Motor neuron (in vitro differentiated cells): ENCODE measurements at regions not wholly inside any gene's neighbourhood (a gene's known extent, or its start where the extent isn't known, plus 50 kb on each side); places are given as distances from the start of the nearest gene placed in this dataset.

Source experiments
- ATAC-seq, 8 experiments: fragments of 200-7000 bp; cut with Tn5 transposase; replicated peaks in 6 of 8; 2 replicates each; pipeline ENCODE4 v1.8.0; 2021; ENCODE audit warnings: mild to moderate bottlenecking in 8 of 8, moderate library complexity in 8 of 8
- H3K27ac ChIP-seq, 2 donors: fragments of 250-450 bp; sonication (Bioruptor Pico); 2 replicates each; pipeline ENCODE4 v1.9.0; 2021; ENCODE audit warnings: antibody characterized with exemption in 2 of 2, mild to moderate bottlenecking in 2 of 2, moderate library complexity in 1 of 2
- H3K4me1 ChIP-seq, 2 donors: fragments of 250-450 bp; sonication (Bioruptor Pico); replicated peaks in 1 of 2; 2 replicates each; pipeline ENCODE4 v1.6.1; 2021; ENCODE audit warnings: antibody characterized with exemption in 2 of 2, mild to moderate bottlenecking in 2 of 2, moderate library complexity in 1 of 2
- H3K4me3 ChIP-seq, 5 donors: fragments of 250-450 bp; sonication (Bioruptor Pico); 2 replicates each; pipeline ENCODE4 v1.9.0; 2021; ENCODE audit warnings: antibody characterized with exemption in 5 of 5, mild to moderate bottlenecking in 5 of 5, moderate library complexity in 4 of 5
- WGBS, 10 experiments: fragments of 450-650 bp; shearing (Covaris generic); methylation state at CpG; one replicate each; pipeline ENCODE4 v1.0.0; 2022; 5-methylcytosine and 5-hydroxymethylcytosine counted together
- in situ Hi-C, 9 experiments: fragments of 400-800 bp; cut with MboI; loops; one replicate each; pipeline ENCODE4 v1.15.0; 2021; ENCODE audit warnings: low sequenced_read_pairs in 9 of 9, low pct_unique_long_range_greater_than_20kb in 2 of 9; ENCODE audit not compliant: unreplicated experiment in 9 of 9

- peak in 2 of 8 experiments; percentile 29 to 41 for ATAC-seq
Measured at GRCh38 chr6:41422161-41422560, 86.8 kb downstream of the NCR2 start.

GRCh38 chr6:41423002-41423401 lies 87.6 kb downstream of the NCR2 start:
- in situ Hi-C loops: loop anchor here in 2 of 9 experiments (10.0 to 25.0 kb wide), 2 partner anchors 164 to 172 kb away; no protein-coding TSS in a partner anchor
- H3K4me1 ChIP-seq: peaks cover 17 to 25% of the 10 kb centered on the region in 2 donors
- no peak for ATAC-seq
- no peak overlapping the region for H3K27ac ChIP-seq
- no peak overlapping the region for H3K4me3 ChIP-seq

More at GRCh38 chr6:41422161-41422560, 86.8 kb downstream of the NCR2 start:
- Histone ChIP-seq H3K27ac (no peak overlapping the region), H3K4me1 (peaks cover 10 to 20% of the 10 kb centered on the region in 2 donors), H3K4me3 (no peak overlapping the region)
- 0 to 80% (median 22%) methylated on average over 1 to 4 of the region's 5 CpGs; no CpG with 5 or more reads in 5 of the 10 experiments for WGBS, 10 experiments
- in situ Hi-C loops: loop anchor here in 2 of 9 experiments (10.0 to 25.0 kb wide), 2 partner anchors 165 to 173 kb away; no protein-coding TSS in a partner anchor

GRCh38 chr6:41424370-41425058 lies 89.1 kb downstream of the NCR2 start:
- WGBS, 10 experiments: 0 to 24% (median 17%) methylated on average over 1 to 4 of the region's 4 CpGs; no CpG with 5 or more reads in 4 of the 10 experiments
- no peak overlapping the region for H3K4me3 ChIP-seq
- peak; percentile 20 to 70 (median 50) for ATAC-seq
- H3K4me1 ChIP-seq: peaks cover 21 to 31% of the 10 kb centered on the region in 2 donors
- in situ Hi-C loops: loop anchor here in 4 of 9 experiments (10.0 to 25.0 kb wide), 2 partner anchors 163 to 170 kb away; no protein-coding TSS in a partner anchor
- H3K27ac ChIP-seq: no peak overlapping the region

- ATAC-seq: no peak
- Histone ChIP-seq H3K4me3 (no peak overlapping the region), H3K27ac (no peak overlapping the region), H3K4me1 (peaks cover 21 to 31% of the 10 kb centered on the region in 2 donors)
- in situ Hi-C loops: loop anchor here in 3 of 9 experiments (10.0 to 25.0 kb wide), 2 partner anchors 162 to 169 kb away; no protein-coding TSS in a partner anchor
- 83 to 100% (median 100%) methylated on average over 1 of the region's 1 CpG; no CpG with 5 or more reads in 3 of the 10 experiments for WGBS, 10 experiments
Measured at GRCh38 chr6:41425511-41425910, 90.1 kb downstream of the NCR2 start.

GRCh38 chr6:41426438-41426851 lies 91.0 kb downstream of the NCR2 start:
- 7 to 20% (median 14%) methylated on average over 1 to 4 of the region's 16 CpGs; no CpG with 5 or more reads in 6 of the 10 experiments for WGBS, 10 experiments
- Histone ChIP-seq H3K4me1 (peaks cover 21 to 31% of the 10 kb centered on the region in 2 donors), H3K4me3 (no peak overlapping the region), H3K27ac (no peak overlapping the region)
- no peak for ATAC-seq
- in situ Hi-C loops: loop anchor here in 3 of 9 experiments (10.0 to 25.0 kb wide), 2 partner anchors 161 to 168 kb away; no protein-coding TSS in a partner anchor

- Histone ChIP-seq H3K4me1 (peaks cover 21 to 28% of the 10 kb centered on the region in 2 donors), H3K27ac (no peak overlapping the region), H3K4me3 (peak overlapping the region in 1 of 5 donors; percentile 30)
- WGBS, 10 experiments: 0 to 80% (median 27%) methylated on average over 1 to 7 of the region's 30 CpGs; no CpG with 5 or more reads in 5 of the 10 experiments
- no peak for ATAC-seq
- in situ Hi-C loops: loop anchor here in 3 of 9 experiments (10.0 to 25.0 kb wide), 2 partner anchors 160 to 168 kb away; no protein-coding TSS in a partner anchor
Measured at GRCh38 chr6:41426888-41427641, 91.7 kb downstream of the NCR2 start.

- peak; percentile 64 to 85 (median 74) for ATAC-seq
- H3K4me3 ChIP-seq: peak overlapping the region; percentile 10 to 37 (median 30)
- peaks cover 21 to 23% of the 10 kb centered on the region in 2 donors for H3K4me1 ChIP-seq
- WGBS, 10 experiments: no CpG with 5 or more reads among the region's 71 CpGs
- no peak overlapping the region for H3K27ac ChIP-seq
- in situ Hi-C loops: loop anchor here in 3 of 9 experiments (10.0 to 25.0 kb wide), 2 partner anchors 160 to 167 kb away; no protein-coding TSS in a partner anchor
Measured at GRCh38 chr6:41427642-41428335, 92.4 kb downstream of the NCR2 start.

- Histone ChIP-seq H3K4me1 (peaks cover 21 to 23% of the 10 kb centered on the region in 2 donors), H3K4me3 (peak overlapping the region; percentile 10 to 37 (median 30)), H3K27ac (no peak overlapping the region)
- WGBS, 10 experiments: 0 to 100% (median 14%) methylated on average over 1 to 12 of the region's 35 CpGs
- in situ Hi-C loops: loop anchor here in 3 of 9 experiments (10.0 to 25.0 kb wide), 2 partner anchors 159 to 166 kb away; no protein-coding TSS in a partner anchor
- ATAC-seq: peak in 3 of 8 experiments; percentile 33 to 58 (median 51)
Measured at GRCh38 chr6:41428336-41428995, 93.1 kb downstream of the NCR2 start.

- Histone ChIP-seq H3K4me3 (no peak overlapping the region), H3K27ac (no peak overlapping the region), H3K4me1 (peaks cover 21 to 22% of the 10 kb centered on the region in 2 donors)
- ATAC-seq: peak in 3 of 8 experiments; percentile 8 to 56 (median 52)
- in situ Hi-C loops: loop anchor here in 3 of 9 experiments (10.0 to 25.0 kb wide), 2 partner anchors 158 to 166 kb away; no protein-coding TSS in a partner anchor
- 0 to 70% (median 20%) methylated on average over 1 to 3 of the region's 5 CpGs; no CpG with 5 or more reads in 5 of the 10 experiments for WGBS, 10 experiments
Measured at GRCh38 chr6:41428996-41429421, 93.6 kb downstream of the NCR2 start.

- WGBS, 10 experiments: 33 to 100% (median 75%) methylated on average over 1 to 7 of the region's 14 CpGs
- H3K4me1 ChIP-seq: peaks cover 15 to 21% of the 10 kb centered on the region in 2 donors
- no peak overlapping the region for H3K27ac ChIP-seq
- in situ Hi-C loops: loop anchor here in 3 of 9 experiments (10.0 to 25.0 kb wide), 2 partner anchors 157 to 165 kb away; no protein-coding TSS in a partner anchor
- no peak overlapping the region for H3K4me3 ChIP-seq
- ATAC-seq: no peak
Measured at GRCh38 chr6:41429506-41430504, 94.4 kb downstream of the NCR2 start.

GRCh38 chr6:41430875-41431274 lies 95.5 kb downstream of the NCR2 start:
- peak in 1 of 8 experiments; percentile 12 for ATAC-seq
- in situ Hi-C loops: loop anchor here in 2 of 9 experiments (25.0 kb wide), 1 partner anchor 156 kb away; no protein-coding TSS in a partner anchor
- Histone ChIP-seq H3K4me1 (peaks cover 15 to 21% of the 10 kb centered on the region in 2 donors), H3K27ac (no peak overlapping the region), H3K4me3 (no peak overlapping the region)
- WGBS, 10 experiments: 0 to 100% (median 65%) methylated on average over 1 to 4 of the region's 4 CpGs; no CpG with 5 or more reads in 1 of the 10 experiments
